Neural progenitor cell (in vitro differentiated cells): ENCODE measurements at regions not wholly inside any gene's neighbourhood (a gene's known extent, or its start where the extent isn't known, plus 50 kb on each side); places are given as distances from the start of the nearest gene placed in this dataset.

Experiments used
- DNase-seq: peaks from one replicate; pipeline ENCODE4 v3.0.0-alpha.2; 2016; ENCODE audit warnings: low spot score
- H2AFZ ChIP-seq: fragments of 200-600 bp; sonication (generic); replicated peaks from 2 replicates; pipeline ENCODE4 v1.6.1; 2016; ENCODE audit warnings: antibody characterized with exemption
- H3F3A ChIP-seq: fragments of 200-600 bp; sonication (generic); 2 replicates; pipeline ENCODE4 v1.6.1; 2016; ENCODE audit warnings: antibody characterized with exemption, low read depth
- H3K27ac ChIP-seq: fragments of 200-600 bp; sonication (generic); 2 replicates; pipeline ENCODE4 v1.5.1; 2016; ENCODE audit warnings: mild to moderate bottlenecking
- H3K27me3 ChIP-seq: fragments of 200-600 bp; sonication (generic); 2 replicates; pipeline ENCODE4 v1.6.1; 2016; ENCODE audit warnings: mild to moderate bottlenecking, moderate library complexity
- H3K36me3 ChIP-seq: fragments of 200-600 bp; sonication (generic); 2 replicates; pipeline ENCODE4 v1.5.1; 2016
- H3K4me1 ChIP-seq: fragments of 200-600 bp; sonication (generic); 2 replicates; pipeline ENCODE4 v1.6.1; 2016; ENCODE audit warnings: mixed run types
- H3K4me2 ChIP-seq: fragments of 200-600 bp; sonication (generic); 2 replicates; pipeline ENCODE4 v1.6.1; 2016
- H3K4me3 ChIP-seq: fragments of 200-600 bp; sonication (generic); 2 replicates; pipeline ENCODE4 v1.5.1; 2016
- H3K79me2 ChIP-seq: fragments of 200-600 bp; sonication (generic); 2 replicates; pipeline ENCODE4 v1.6.1; 2016; ENCODE audit warnings: low read depth
- H3K9ac ChIP-seq: fragments of 200-600 bp; sonication (generic); 2 replicates; pipeline ENCODE4 v1.6.1; 2016
- H3K9me3 ChIP-seq: fragments of 200-600 bp; sonication (generic); 2 replicates; pipeline ENCODE4 v1.5.1; 2016; ENCODE audit warnings: low read depth
- H4K20me1 ChIP-seq: fragments of 200-600 bp; sonication (generic); 2 replicates; pipeline ENCODE4 v1.6.1; 2016; ENCODE audit warnings: low read depth
- H3K27ac Mint-ChIP-seq: 3 replicates; pipeline ENCODE4 v1.8.0; 2021; ENCODE audit warnings: mixed read lengths
- H3K27me3 Mint-ChIP-seq: 2 replicates; pipeline ENCODE4 v1.8.0; 2022; ENCODE audit warnings: low read depth, mild to moderate bottlenecking, inconsistent platforms, moderate library complexity, mixed read lengths; ENCODE audit not compliant: insufficient read depth
- H3K36me3 Mint-ChIP-seq: 3 replicates; pipeline ENCODE4 v1.8.0; 2021; ENCODE audit warnings: mixed read lengths
- H3K4me1 Mint-ChIP-seq: 3 replicates; pipeline ENCODE4 v1.8.0; 2021; ENCODE audit warnings: mixed read lengths
- H3K4me3 Mint-ChIP-seq: 3 replicates; pipeline ENCODE4 v1.8.0; 2021; ENCODE audit warnings: mild to moderate bottlenecking, moderate library complexity, mixed read lengths
- H3K9me3 Mint-ChIP-seq: 3 replicates; pipeline ENCODE4 v1.8.0; 2020; ENCODE audit warnings: mixed read lengths
- CTCF ChIP-seq: fragments of 200-600 bp; sonication (generic); IDR thresholded peaks from 2 replicates; pipeline ENCODE4 v1.5.1; 2017; ENCODE audit warnings: antibody characterized with exemption, mild to moderate bottlenecking
- EZH2 ChIP-seq: fragments of 200-600 bp; sonication (generic); IDR thresholded peaks from 2 replicates; pipeline ENCODE4 v1.6.1; 2017; ENCODE audit warnings: antibody characterized with exemption, mild to moderate bottlenecking, moderate library complexity
- EZH2phosphoT487 ChIP-seq: fragments of 200-600 bp; sonication (generic); IDR thresholded peaks from 2 replicates; pipeline ENCODE4 v1.6.1; 2017; ENCODE audit warnings: antibody characterized with exemption

DNA sequence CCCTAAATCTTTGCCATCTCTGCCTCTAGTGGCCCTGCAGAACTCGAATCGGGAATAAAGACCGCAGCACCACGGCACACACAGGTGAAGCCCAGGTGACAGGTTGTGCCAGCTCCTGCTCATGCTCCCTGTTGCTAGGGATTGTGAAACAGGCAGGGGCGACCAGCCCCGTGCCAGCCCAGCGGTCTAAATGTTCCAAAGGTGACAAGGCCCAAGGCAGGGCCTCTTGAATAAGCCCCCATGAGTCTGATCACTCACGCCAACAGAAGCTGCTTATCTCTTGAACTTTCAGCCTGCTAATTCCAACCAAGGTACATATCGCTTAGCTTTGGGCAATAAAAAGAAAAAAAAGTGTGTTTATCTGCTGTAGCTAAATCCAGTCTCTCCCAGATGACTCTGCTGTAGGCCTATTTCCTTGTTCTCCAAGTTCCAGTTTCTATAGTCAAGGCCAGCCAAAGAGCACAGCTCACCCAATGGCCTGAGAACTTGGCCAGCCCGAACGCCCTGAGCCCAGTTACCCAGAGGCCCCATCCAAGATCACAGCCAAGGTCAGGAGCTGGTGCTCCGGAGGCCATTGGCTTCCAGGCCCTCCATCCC, 191.1 kb upstream of the GPR12 start:
- Mint-ChIP-seq H3K36me3 (no peaks in the 10 kb centered on the region), H3K27me3 (peaks cover 5% of the 10 kb centered on the region), H3K27ac (no peak overlapping the region)

GRCh38 chr13:26950968-26951367, 190.4 kb upstream of the GPR12 start:
- Histone ChIP-seq H2AFZ (no peak overlapping the region), H3K79me2 (no peaks in the 10 kb centered on the region), H3K4me3 (no peak overlapping the region), H3K27ac (no peak overlapping the region), H3K27me3 (no peaks in the 10 kb centered on the region), H3K9ac (no peak overlapping the region), H4K20me1 (no peaks in the 10 kb centered on the region), H3K4me2 (no peak overlapping the region), H3K36me3 (no peaks in the 10 kb centered on the region), H3F3A (no peaks in the 10 kb centered on the region), H3K4me1 (no peaks in the 10 kb centered on the region), H3K9me3 (no peaks in the 10 kb centered on the region)
- H3K9me3 Mint-ChIP-seq: no peaks in the 10 kb centered on the region
- no peak for DNase-seq
- H3K4me1 Mint-ChIP-seq: no peaks in the 10 kb centered on the region
- H3K36me3 Mint-ChIP-seq: no peaks in the 10 kb centered on the region
- no peak overlapping the region for H3K4me3 Mint-ChIP-seq
- peaks cover 7% of the 10 kb centered on the region for H3K27me3 Mint-ChIP-seq
- no peak overlapping the region for H3K27ac Mint-ChIP-seq
- TF ChIP-seq EZH2phosphoT487: no peak
- TF ChIP-seq EZH2: no peak
- TF ChIP-seq CTCF: no peak

More for the DNA sequence above, 191.1 kb upstream of the GPR12 start:
- H3K9me3 Mint-ChIP-seq: no peaks in the 10 kb centered on the region
- no peaks in the 10 kb centered on the region for H3K36me3 ChIP-seq
- no peak overlapping the region for H3K27ac ChIP-seq
- H2AFZ ChIP-seq: no peak overlapping the region
- no peaks in the 10 kb centered on the region for H3F3A ChIP-seq
- H3K79me2 ChIP-seq: no peaks in the 10 kb centered on the region
- DNase-seq: no peak
- no peaks in the 10 kb centered on the region for H4K20me1 ChIP-seq
- H3K4me1 Mint-ChIP-seq: peaks cover 5% of the 10 kb centered on the region
- TF ChIP-seq CTCF (no peak), EZH2phosphoT487 (no peak), EZH2 (no peak)
- no peak overlapping the region for H3K4me2 ChIP-seq
- no peak overlapping the region for H3K9ac ChIP-seq
- H3K27me3 ChIP-seq: no peaks in the 10 kb centered on the region
- peaks cover 2% of the 10 kb centered on the region for H3K4me1 ChIP-seq
- no peak overlapping the region for H3K4me3 ChIP-seq
- no peaks in the 10 kb centered on the region for H3K9me3 ChIP-seq
- no peak overlapping the region for H3K4me3 Mint-ChIP-seq

DNA sequence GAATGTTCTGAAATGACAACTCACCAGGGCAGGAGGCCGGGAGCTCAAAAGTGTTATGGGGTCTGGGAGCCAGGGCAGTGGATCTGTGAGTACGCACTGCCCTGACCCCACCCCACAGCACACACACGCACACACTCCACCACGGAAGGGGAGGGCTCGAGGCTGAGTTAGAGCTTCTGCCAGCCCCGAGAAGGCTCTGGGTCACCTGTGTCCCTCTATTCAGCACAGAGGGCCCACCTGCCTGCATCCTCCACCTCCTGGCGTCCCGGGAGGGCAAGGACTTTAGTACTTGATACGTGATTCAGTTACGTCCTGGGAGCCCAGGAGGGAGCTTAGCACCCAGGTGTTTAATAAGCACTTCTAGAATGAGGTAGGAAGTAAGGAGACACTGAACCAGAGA, 190.0 kb upstream of the GPR12 start:
- no peak overlapping the region for H3K4me2 ChIP-seq
- H2AFZ ChIP-seq: no peak overlapping the region
- no peak overlapping the region for H3K27ac ChIP-seq
- H3K79me2 ChIP-seq: no peaks in the 10 kb centered on the region
- H3K9ac ChIP-seq: no peak overlapping the region
- H3K4me3 ChIP-seq: no peak overlapping the region
- Mint-ChIP-seq H3K27me3 (peaks cover 7% of the 10 kb centered on the region), H3K36me3 (no peaks in the 10 kb centered on the region), H3K4me1 (no peaks in the 10 kb centered on the region), H3K4me3 (no peak overlapping the region), H3K9me3 (no peaks in the 10 kb centered on the region), H3K27ac (no peak overlapping the region)
- no peaks in the 10 kb centered on the region for H3K36me3 ChIP-seq
- no peak for DNase-seq
- no peaks in the 10 kb centered on the region for H3K27me3 ChIP-seq
- no peaks in the 10 kb centered on the region for H3K9me3 ChIP-seq
- no peak for TF ChIP-seq CTCF
- no peak for TF ChIP-seq EZH2
- TF ChIP-seq EZH2phosphoT487: no peak
- H4K20me1 ChIP-seq: no peaks in the 10 kb centered on the region
- no peaks in the 10 kb centered on the region for H3K4me1 ChIP-seq
- no peaks in the 10 kb centered on the region for H3F3A ChIP-seq
